Activated CD8-positive, alpha-beta T cell treated with anti-CD3 and anti-CD28 coated beads for 36 hours (primary cell): ENCODE measurements at regions not wholly inside any gene's neighbourhood (a gene's known extent, or its start where the extent isn't known, plus 50 kb on each side); places are given as distances from the start of the nearest gene placed in this dataset.

Experiments used
- ATAC-seq: fragments of 200-7000 bp; cut with Tn5 transposase; one replicate; pipeline ENCODE4 v1.10.0; 2021; ENCODE audit warnings: mild to moderate bottlenecking, moderate library complexity
- CTCF ChIA-PET: fragments of 350-600 bp; sonication (Branson Sonifier 250); formaldehyde crosslinking; loops from one replicate; lab custom pipeline; 2021; ENCODE audit warnings: antibody characterized with exemption; lab: Charles Lee
- POLR2A ChIA-PET: fragments of 350-600 bp; sonication (Branson Sonifier 250); formaldehyde crosslinking; loops from one replicate; lab custom pipeline; 2021; ENCODE audit warnings: antibody characterized with exemption; lab: Charles Lee
- DNase-seq: peaks from one replicate; pipeline ENCODE4 v3.0.0-alpha.2; 2020
- H3K27ac Mint-ChIP-seq: one replicate; pipeline ENCODE4 v1.8.0; 2021; ENCODE audit warnings: mild to moderate bottlenecking, mixed read lengths
- H3K27me3 Mint-ChIP-seq: one replicate; pipeline ENCODE4 v1.8.0; 2021; ENCODE audit warnings: mixed read lengths
- H3K36me3 Mint-ChIP-seq: one replicate; pipeline ENCODE4 v1.8.0; 2021; ENCODE audit warnings: low read depth, mixed read lengths
- H3K4me1 Mint-ChIP-seq: one replicate; pipeline ENCODE4 v1.8.0; 2021; ENCODE audit warnings: low read depth, mixed read lengths
- H3K4me3 Mint-ChIP-seq: one replicate; pipeline ENCODE4 v1.8.0; 2021; ENCODE audit warnings: mild to moderate bottlenecking, moderate library complexity, mixed read lengths
- H3K9me3 Mint-ChIP-seq: one replicate; pipeline ENCODE4 v1.8.0; 2021; ENCODE audit warnings: mixed read lengths
- intact Hi-C: fragments of 100-400 bp; cut with micrococcal nuclease; formaldehyde crosslinking; loops from one replicate; pipeline ENCODE4 v1.10.0; 2022
- TF ChIP-seq, protein P1 (sequence below): fragments of 200-600 bp; IDR thresholded peaks from one replicate; pipeline ENCODE4 v1.8.0; 2022; ENCODE audit warnings: antibody characterized with exemption, mild to moderate bottlenecking

DNA sequence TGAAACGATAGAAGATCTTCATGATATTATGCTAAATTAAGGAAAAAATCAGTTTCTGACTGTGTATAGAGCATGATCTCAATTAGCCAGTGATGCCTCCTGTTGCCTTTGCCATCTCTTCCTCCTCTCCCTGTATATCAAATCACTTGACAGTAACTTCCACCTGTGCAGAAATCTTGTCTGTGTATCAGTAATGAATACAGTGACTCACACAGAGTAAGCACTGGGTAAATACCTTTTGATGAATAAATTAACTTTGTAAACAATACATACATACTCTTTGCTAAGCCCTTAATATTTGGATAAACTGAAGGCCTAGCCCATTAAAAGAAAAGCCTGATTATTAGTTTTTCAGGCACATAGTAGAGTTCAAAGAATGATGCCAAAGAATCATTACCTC, 610.6 kb upstream of the NRP1 start:
- ChIA-PET CTCF (no interaction called here), POLR2A (no interaction called here)
- H3K27me3 Mint-ChIP-seq, result peaks cover 3% of the 10 kb centered on the region
- intact Hi-C loops, result no loop called here
- H3K36me3 Mint-ChIP-seq, result no peaks in the 10 kb centered on the region
- TF ChIP-seq, protein P1, sequence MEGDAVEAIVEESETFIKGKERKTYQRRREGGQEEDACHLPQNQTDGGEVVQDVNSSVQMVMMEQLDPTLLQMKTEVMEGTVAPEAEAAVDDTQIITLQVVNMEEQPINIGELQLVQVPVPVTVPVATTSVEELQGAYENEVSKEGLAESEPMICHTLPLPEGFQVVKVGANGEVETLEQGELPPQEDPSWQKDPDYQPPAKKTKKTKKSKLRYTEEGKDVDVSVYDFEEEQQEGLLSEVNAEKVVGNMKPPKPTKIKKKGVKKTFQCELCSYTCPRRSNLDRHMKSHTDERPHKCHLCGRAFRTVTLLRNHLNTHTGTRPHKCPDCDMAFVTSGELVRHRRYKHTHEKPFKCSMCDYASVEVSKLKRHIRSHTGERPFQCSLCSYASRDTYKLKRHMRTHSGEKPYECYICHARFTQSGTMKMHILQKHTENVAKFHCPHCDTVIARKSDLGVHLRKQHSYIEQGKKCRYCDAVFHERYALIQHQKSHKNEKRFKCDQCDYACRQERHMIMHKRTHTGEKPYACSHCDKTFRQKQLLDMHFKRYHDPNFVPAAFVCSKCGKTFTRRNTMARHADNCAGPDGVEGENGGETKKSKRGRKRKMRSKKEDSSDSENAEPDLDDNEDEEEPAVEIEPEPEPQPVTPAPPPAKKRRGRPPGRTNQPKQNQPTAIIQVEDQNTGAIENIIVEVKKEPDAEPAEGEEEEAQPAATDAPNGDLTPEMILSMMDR, result no peak
- no peaks in the 10 kb centered on the region for H3K4me1 Mint-ChIP-seq
- no peaks in the 10 kb centered on the region for H3K9me3 Mint-ChIP-seq
- no peak overlapping the region for H3K27ac Mint-ChIP-seq
- ATAC-seq (no peak), DNase-seq (no peak)
- no peak overlapping the region for H3K4me3 Mint-ChIP-seq

DNA sequence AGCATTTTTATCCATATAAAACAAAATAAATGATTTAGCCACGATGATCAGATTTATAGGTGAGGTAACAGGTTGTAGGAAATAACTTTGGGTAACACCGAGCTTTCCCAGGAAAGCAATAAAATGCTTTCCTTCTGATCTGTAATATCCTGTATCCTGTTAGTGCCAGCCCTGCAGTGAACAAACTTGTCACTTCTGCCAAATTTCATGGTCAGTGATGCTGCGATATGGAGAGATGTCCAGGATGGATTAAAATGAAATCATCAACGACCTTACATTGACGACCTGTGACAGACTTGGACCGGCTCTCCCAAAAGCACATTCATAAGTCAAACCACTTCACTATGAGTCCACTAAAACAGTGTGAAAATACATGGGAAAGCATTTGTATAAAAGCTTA, 608.0 kb upstream of the NRP1 start:
- no peak for ATAC-seq
- ChIA-PET CTCF (no interaction called here), POLR2A (no interaction called here)
- Mint-ChIP-seq H3K9me3 (no peaks in the 10 kb centered on the region), H3K4me3 (no peak overlapping the region), H3K36me3 (no peaks in the 10 kb centered on the region), H3K27ac (no peak overlapping the region), H3K27me3 (peaks cover 3% of the 10 kb centered on the region), H3K4me1 (no peaks in the 10 kb centered on the region)
- intact Hi-C loops, result no loop called here
- DNase-seq, result no peak
- TF ChIP-seq, protein P1, result no peak

- ChIA-PET POLR2A (interaction anchor here (1.6 kb wide), 1 partner anchor 14 kb away, joined by 3 read pairs; no protein-coding TSS in a partner anchor), CTCF (no interaction called here)
- Mint-ChIP-seq H3K36me3 (no peaks in the 10 kb centered on the region), H3K4me3 (no peak overlapping the region), H3K27me3 (peaks cover 3% of the 10 kb centered on the region), H3K27ac (no peak overlapping the region), H3K9me3 (no peaks in the 10 kb centered on the region), H3K4me1 (no peaks in the 10 kb centered on the region)
- intact Hi-C loops, result no loop called here
- TF ChIP-seq, protein P1, result no peak
- DNase-seq (no peak), ATAC-seq (no peak)
Observed at GRCh38 chr10:33939892-33940291, 605.4 kb upstream of the NRP1 start.

- Mint-ChIP-seq H3K27me3 (peaks cover 2% of the 10 kb centered on the region), H3K36me3 (no peaks in the 10 kb centered on the region), H3K4me1 (no peaks in the 10 kb centered on the region), H3K4me3 (no peak overlapping the region), H3K9me3 (no peaks in the 10 kb centered on the region), H3K27ac (no peak overlapping the region)
- TF ChIP-seq, protein P1, result no peak
- intact Hi-C loops, result no loop called here
- ChIA-PET POLR2A (interaction anchor here (0.6 to 1.6 kb wide), 2 partner anchors 14 to 518 kb away, joined by 3 read pairs; no protein-coding TSS in a partner anchor), CTCF (no interaction called here)
- ATAC-seq (no peak), DNase-seq (no peak)
Observed at GRCh38 chr10:33939410-33939809, 604.9 kb upstream of the NRP1 start.

- H3K9me3 Mint-ChIP-seq, result no peaks in the 10 kb centered on the region
- no peak overlapping the region for H3K27ac Mint-ChIP-seq
- no peaks in the 10 kb centered on the region for H3K4me1 Mint-ChIP-seq
- intact Hi-C loops, result no loop called here
- H3K27me3 Mint-ChIP-seq, result no peaks in the 10 kb centered on the region
- TF ChIP-seq, protein P1, result no peak
- ChIA-PET CTCF (no interaction called here), POLR2A (no interaction called here)
- ATAC-seq, result no peak
- no peak for DNase-seq
- H3K36me3 Mint-ChIP-seq, result no peaks in the 10 kb centered on the region
- no peak overlapping the region for H3K4me3 Mint-ChIP-seq
Observed at GRCh38 chr10:33938001-33938400, 603.5 kb upstream of the NRP1 start.
